ENCODE measurements at regions not wholly inside any gene's neighbourhood (a gene's known extent, or its start where the extent isn't known, plus 50 kb on each side); places are given as distances from the start of the nearest gene placed in this dataset.

GRCh38 chr12:115386946-115387345, 703.0 kb upstream of the TBX3 start:
- no peak for TF ChIP-seq EZH2phosphoT487 (IDR thresholded peaks at IDR 0.05; ENCODE audit: borderline replicate concordance, low read length)
- no peak for TF ChIP-seq CTCF (conservative IDR thresholded peaks at IDR 0.05; ENCODE audit: low read depth, low read length)
- no peak for TF ChIP-seq EZH2 (IDR thresholded peaks at IDR 0.05; ENCODE audit: low read length, unreplicated experiment)
